ENCODE measurements at regions not wholly inside any gene's neighbourhood (a gene's known extent, or its start where the extent isn't known, plus 50 kb on each side); places are given as distances from the start of the nearest gene placed in this dataset.

DNA sequence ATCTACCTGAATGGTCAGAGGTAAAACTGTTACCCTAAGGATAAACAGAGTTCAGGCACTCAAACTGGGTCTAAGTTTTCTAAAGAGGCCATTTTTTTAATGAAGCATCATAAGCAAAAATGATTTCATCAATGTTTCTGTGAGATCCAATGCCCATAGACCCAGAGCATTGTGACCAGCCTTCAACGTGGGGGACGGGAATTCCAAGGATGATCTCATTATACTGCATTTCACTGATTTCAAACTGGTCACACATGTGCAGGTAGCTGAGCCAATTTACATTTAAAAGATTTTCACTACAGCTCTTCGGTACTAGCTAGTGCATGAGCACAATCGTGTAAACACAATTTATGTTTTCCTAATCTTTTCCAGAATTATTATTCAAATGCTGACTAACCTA is 472.9 kb downstream of the DIPK2A start:
- ChIA-PET CTCF (no interaction called here), POLR2A (ENCODE audit: low non-redundant PET) (no interaction called here)
- H3K27ac ChIP-seq (ENCODE audit: low read depth, low read length, poor library complexity, severe bottlenecking) = no peak overlapping the region
- DNase-seq (ENCODE audit: low spot score) = no peak
- no peaks in the 10 kb centered on the region for H3K27me3 ChIP-seq (replicated peaks; ENCODE audit: insufficient read depth, low read depth, low read length, poor library complexity)
- intact Hi-C loops (cut with micrococcal nuclease; ENCODE audit: unreplicated experiment) = no loop called here
- no peaks in the 10 kb centered on the region for H3K9me3 ChIP-seq (ENCODE audit: low read depth, low read length, poor library complexity, severe bottlenecking)
- H3K4me1 ChIP-seq (ENCODE audit: insufficient read depth, low read length, poor library complexity, severe bottlenecking) = no peaks in the 10 kb centered on the region
- TF ChIP-seq, protein P1, sequence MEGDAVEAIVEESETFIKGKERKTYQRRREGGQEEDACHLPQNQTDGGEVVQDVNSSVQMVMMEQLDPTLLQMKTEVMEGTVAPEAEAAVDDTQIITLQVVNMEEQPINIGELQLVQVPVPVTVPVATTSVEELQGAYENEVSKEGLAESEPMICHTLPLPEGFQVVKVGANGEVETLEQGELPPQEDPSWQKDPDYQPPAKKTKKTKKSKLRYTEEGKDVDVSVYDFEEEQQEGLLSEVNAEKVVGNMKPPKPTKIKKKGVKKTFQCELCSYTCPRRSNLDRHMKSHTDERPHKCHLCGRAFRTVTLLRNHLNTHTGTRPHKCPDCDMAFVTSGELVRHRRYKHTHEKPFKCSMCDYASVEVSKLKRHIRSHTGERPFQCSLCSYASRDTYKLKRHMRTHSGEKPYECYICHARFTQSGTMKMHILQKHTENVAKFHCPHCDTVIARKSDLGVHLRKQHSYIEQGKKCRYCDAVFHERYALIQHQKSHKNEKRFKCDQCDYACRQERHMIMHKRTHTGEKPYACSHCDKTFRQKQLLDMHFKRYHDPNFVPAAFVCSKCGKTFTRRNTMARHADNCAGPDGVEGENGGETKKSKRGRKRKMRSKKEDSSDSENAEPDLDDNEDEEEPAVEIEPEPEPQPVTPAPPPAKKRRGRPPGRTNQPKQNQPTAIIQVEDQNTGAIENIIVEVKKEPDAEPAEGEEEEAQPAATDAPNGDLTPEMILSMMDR (conservative IDR thresholded peaks at IDR 0.05; ENCODE audit: low read depth, low read length) = no peak
- TF ChIP-seq EZH2 (IDR thresholded peaks at IDR 0.05; ENCODE audit: borderline replicate concordance, low read depth, low read length, poor library complexity, severe bottlenecking) = no peak
- no peaks in the 10 kb centered on the region for H3K36me3 ChIP-seq (ENCODE audit: insufficient read depth, low read length, poor library complexity, severe bottlenecking)
- no TSS peak for BruUV-seq (replicated peaks)
- no peak overlapping the region for H3K4me3 ChIP-seq (ENCODE audit: low read depth, low read length, poor library complexity, severe bottlenecking)

DNA sequence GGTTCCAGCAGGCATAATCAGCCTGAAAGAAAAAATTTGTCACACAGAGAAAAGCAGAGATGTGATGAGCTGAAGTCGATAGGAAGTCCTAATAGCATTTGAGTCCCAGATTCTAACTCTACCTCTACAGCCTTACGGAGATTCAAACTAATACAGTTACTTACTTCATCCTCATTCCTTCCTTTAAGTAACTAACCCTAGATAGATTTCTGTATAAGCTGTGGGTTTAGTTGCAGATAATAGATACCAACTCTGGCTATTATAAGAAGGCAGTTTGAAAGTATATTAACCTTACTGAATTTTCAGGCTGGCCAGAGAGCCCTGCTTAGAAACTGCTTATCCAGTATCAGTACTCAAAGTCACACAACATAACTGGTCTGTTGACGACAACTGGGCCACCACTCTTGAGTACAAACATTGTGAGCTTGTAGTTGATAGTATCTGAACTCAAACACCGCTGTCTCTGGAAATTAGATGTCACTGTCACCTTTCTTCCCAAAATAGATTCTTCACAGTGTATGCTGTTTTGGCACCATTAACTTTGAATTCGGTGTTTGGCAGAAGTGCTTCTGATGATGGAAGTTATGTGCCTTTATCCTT is 484.3 kb downstream of the DIPK2A start:
- H3K9me3 ChIP-seq (ENCODE audit: low read depth, low read length, poor library complexity, severe bottlenecking) = no peaks in the 10 kb centered on the region
- no peaks in the 10 kb centered on the region for H3K27me3 ChIP-seq (replicated peaks; ENCODE audit: insufficient read depth, low read depth, low read length, poor library complexity)
- no peak overlapping the region for H3K4me3 ChIP-seq (ENCODE audit: low read depth, low read length, poor library complexity, severe bottlenecking)
- TF ChIP-seq, protein P1 (conservative IDR thresholded peaks at IDR 0.05; ENCODE audit: low read depth, low read length) = no peak
- no peak for TF ChIP-seq EZH2 (IDR thresholded peaks at IDR 0.05; ENCODE audit: borderline replicate concordance, low read depth, low read length, poor library complexity, severe bottlenecking)
- H3K27ac ChIP-seq (ENCODE audit: low read depth, low read length, poor library complexity, severe bottlenecking) = no peak overlapping the region
- BruUV-seq (replicated peaks) = no TSS peak
- intact Hi-C loops (cut with micrococcal nuclease; ENCODE audit: unreplicated experiment) = no loop called here
- H3K4me1 ChIP-seq (ENCODE audit: insufficient read depth, low read length, poor library complexity, severe bottlenecking) = no peaks in the 10 kb centered on the region
- no peaks in the 10 kb centered on the region for H3K36me3 ChIP-seq (ENCODE audit: insufficient read depth, low read length, poor library complexity, severe bottlenecking)
- no peak for DNase-seq (ENCODE audit: low spot score)
- ChIA-PET POLR2A (ENCODE audit: low non-redundant PET) (no interaction called here), CTCF (no interaction called here)

DNA sequence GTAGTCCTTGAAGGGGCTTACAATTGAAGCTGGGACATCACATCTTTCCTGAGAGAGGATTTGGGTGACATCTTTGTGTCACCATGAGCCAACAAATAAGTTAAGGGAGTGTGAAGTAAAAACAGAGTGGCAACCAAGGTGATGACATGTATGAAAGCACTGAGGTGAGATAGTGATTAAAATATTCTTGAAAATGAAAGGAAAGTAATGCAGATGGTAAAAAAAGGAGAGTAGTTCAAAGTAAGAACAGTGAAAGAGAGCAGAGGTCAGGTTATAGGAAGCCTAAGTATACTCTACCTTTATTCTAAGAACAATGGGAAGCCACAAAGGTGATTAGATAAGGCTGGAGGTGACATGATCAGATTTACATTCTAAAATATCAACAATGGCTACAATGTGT is 486.1 kb downstream of the DIPK2A start:
- H3K9me3 ChIP-seq (ENCODE audit: low read depth, low read length, poor library complexity, severe bottlenecking) = no peaks in the 10 kb centered on the region
- H3K27ac ChIP-seq (ENCODE audit: low read depth, low read length, poor library complexity, severe bottlenecking) = no peak overlapping the region
- H3K4me3 ChIP-seq (ENCODE audit: low read depth, low read length, poor library complexity, severe bottlenecking) = no peak overlapping the region
- no peaks in the 10 kb centered on the region for H3K36me3 ChIP-seq (ENCODE audit: insufficient read depth, low read length, poor library complexity, severe bottlenecking)
- DNase-seq (ENCODE audit: low spot score) = no peak
- TF ChIP-seq, protein P1 (conservative IDR thresholded peaks at IDR 0.05; ENCODE audit: low read depth, low read length) = no peak
- TF ChIP-seq EZH2 (IDR thresholded peaks at IDR 0.05; ENCODE audit: borderline replicate concordance, low read depth, low read length, poor library complexity, severe bottlenecking) = no peak
- no peaks in the 10 kb centered on the region for H3K27me3 ChIP-seq (replicated peaks; ENCODE audit: insufficient read depth, low read depth, low read length, poor library complexity)
- BruUV-seq (replicated peaks) = no TSS peak
- ChIA-PET CTCF (no interaction called here), POLR2A (ENCODE audit: low non-redundant PET) (no interaction called here)
- H3K4me1 ChIP-seq (ENCODE audit: insufficient read depth, low read length, poor library complexity, severe bottlenecking) = no peaks in the 10 kb centered on the region
- intact Hi-C loops (cut with micrococcal nuclease; ENCODE audit: unreplicated experiment) = no loop called here

Measured in A673 (cell line).